Thyroid gland (tissue), 4 donors: ENCODE measurements at regions not wholly inside any gene's neighbourhood (a gene's known extent, or its start where the extent isn't known, plus 50 kb on each side); places are given as distances from the start of the nearest gene placed in this dataset.

Experiments
- DNase-seq, 2 donors: peaks; one replicate each; pipeline ENCODE4 v3.0.0-alpha.2; 2019
- H3K27ac ChIP-seq, 3 donors: fragments of 200-600 bp; sonication (generic); 1 replicate in 2 of 3; 2 replicates in 1 of 3; pipeline ENCODE4 v1.5.1; 2016 to 2019; ENCODE audit warnings: mild to moderate bottlenecking in 1 of 3, moderate library complexity in 1 of 3
- H3K27me3 ChIP-seq: fragments of 200-600 bp; sonication (generic); one replicate; pipeline ENCODE4 v1.5.1; 2019
- H3K36me3 ChIP-seq, 2 donors: fragments of 200-600 bp; sonication (generic); one replicate each; pipeline ENCODE4 v1.5.1; 2016 to 2019
- H3K4me1 ChIP-seq, 2 donors: fragments of 200-600 bp; sonication (generic); one replicate each; pipeline ENCODE4 v1.5.1; 2017 to 2019
- H3K4me3 ChIP-seq, 3 donors: fragments of 200-600 bp; sonication (generic); replicated peaks in 1 of 3; 1 replicate in 2 of 3; 2 replicates in 1 of 3; pipeline ENCODE4 v1.5.1; 2016; ENCODE audit warnings: mild to moderate bottlenecking in 1 of 3
- H3K9me3 ChIP-seq: fragments of 200-600 bp; sonication (generic); one replicate; pipeline ENCODE4 v1.5.1; 2017
- POLR2A ChIP-seq, 2 donors: fragments of 450-650 bp; IDR thresholded peaks; one replicate each; pipeline ENCODE4 v1.6.1; 2017; ENCODE audit warnings: antibody characterized with exemption in 2 of 2, mild to moderate bottlenecking in 2 of 2, moderate library complexity in 1 of 2
- WGBS, 2 donors: methylation state at CpG; one replicate each; pipeline ENCODE4 v1.1.5; 2017; 5-methylcytosine and 5-hydroxymethylcytosine counted together
- intact Hi-C: fragments of 100-400 bp; cut with DNase I; formaldehyde crosslinking; loops from one replicate; pipeline ENCODE4 v1.15.1; 2023
- TF ChIP-seq, protein P1 (sequence below), 6 experiments: fragments of 200-600 bp in 3 of 6; fragments of 450-650 bp in 3 of 6; sonication (generic) in 3 of 6; IDR thresholded peaks; one replicate each; pipeline ENCODE4 v1.5.1; 2016 to 2019; ENCODE audit warnings: antibody characterized with exemption in 6 of 6, mild to moderate bottlenecking in 2 of 6, inconsistent platforms in 1 of 6, moderate library complexity in 1 of 6

- Histone ChIP-seq H3K4me1 (no peaks in the 10 kb centered on the region), H3K36me3 (no peaks in the 10 kb centered on the region), H3K4me3 (no peak overlapping the region), H3K27ac (no peak overlapping the region), H3K27me3 (no peaks in the 10 kb centered on the region), H3K9me3 (no peaks in the 10 kb centered on the region)
- TF ChIP-seq POLR2A (IDR thresholded peaks at IDR 0.05), result no peak
- no peak for DNase-seq
- intact Hi-C loops, result no loop called here
Observed at GRCh38 chr5:26192486-26192885, 845.9 kb downstream of the CDH9 start.

DNA sequence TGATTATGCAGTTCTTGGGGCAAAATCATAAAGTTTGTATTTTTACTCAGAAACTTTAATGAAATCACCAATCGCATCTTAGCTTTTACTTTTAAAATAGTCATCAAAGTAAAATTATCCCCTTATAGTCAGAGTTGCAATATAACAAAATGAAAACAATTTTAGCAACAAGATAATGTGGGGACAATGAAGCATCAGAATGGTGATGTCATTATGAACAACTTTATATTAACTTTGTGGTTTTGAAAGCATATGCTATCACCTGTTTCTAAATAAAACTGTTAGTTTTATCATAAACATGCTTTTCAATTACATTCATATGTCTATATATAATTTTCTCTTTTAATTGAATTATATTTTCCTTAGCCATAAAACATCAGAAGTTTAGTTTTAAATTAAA, 856.8 kb downstream of the CDH9 start:
- no peak for DNase-seq
- Histone ChIP-seq H3K27me3 (no peaks in the 10 kb centered on the region), H3K4me1 (no peaks in the 10 kb centered on the region), H3K9me3 (no peaks in the 10 kb centered on the region), H3K27ac (no peak overlapping the region), H3K36me3 (no peaks in the 10 kb centered on the region), H3K4me3 (no peak overlapping the region)
- TF ChIP-seq, protein P1, sequence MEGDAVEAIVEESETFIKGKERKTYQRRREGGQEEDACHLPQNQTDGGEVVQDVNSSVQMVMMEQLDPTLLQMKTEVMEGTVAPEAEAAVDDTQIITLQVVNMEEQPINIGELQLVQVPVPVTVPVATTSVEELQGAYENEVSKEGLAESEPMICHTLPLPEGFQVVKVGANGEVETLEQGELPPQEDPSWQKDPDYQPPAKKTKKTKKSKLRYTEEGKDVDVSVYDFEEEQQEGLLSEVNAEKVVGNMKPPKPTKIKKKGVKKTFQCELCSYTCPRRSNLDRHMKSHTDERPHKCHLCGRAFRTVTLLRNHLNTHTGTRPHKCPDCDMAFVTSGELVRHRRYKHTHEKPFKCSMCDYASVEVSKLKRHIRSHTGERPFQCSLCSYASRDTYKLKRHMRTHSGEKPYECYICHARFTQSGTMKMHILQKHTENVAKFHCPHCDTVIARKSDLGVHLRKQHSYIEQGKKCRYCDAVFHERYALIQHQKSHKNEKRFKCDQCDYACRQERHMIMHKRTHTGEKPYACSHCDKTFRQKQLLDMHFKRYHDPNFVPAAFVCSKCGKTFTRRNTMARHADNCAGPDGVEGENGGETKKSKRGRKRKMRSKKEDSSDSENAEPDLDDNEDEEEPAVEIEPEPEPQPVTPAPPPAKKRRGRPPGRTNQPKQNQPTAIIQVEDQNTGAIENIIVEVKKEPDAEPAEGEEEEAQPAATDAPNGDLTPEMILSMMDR (IDR thresholded peaks at IDR 0.05), result no peak
- TF ChIP-seq POLR2A (IDR thresholded peaks at IDR 0.05), result no peak
- 94 to 99% methylated on average over 1 of the region's 1 CpG for WGBS, 2 donors
- intact Hi-C loops, result no loop called here

DNA sequence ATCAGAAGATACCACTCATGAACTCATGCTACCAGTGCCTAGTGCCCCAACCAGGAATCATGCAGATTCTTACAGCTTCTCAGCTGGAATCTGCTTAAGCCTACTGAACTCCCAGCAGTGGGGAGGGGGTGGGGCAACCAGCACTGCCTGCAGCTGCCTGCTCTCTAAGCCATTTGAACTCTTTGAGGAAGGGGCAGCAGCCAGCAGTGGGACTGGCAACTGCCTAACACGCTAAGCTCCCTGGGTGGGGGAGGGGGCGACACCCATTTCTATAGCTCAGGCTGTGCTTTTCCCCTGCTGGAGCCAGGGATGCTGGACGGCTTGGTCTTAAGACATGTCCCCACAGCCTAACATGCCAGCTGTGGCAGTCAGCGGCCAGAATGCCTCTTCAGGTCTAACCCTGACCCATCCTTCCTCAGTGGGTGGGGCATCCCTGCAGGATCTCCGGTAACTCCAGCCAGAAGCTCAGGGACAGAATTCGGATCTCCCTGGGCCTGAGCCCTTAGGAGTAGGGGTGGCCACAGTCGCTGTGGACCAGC, 889.7 kb downstream of the CDH9 start:
- Histone ChIP-seq H3K36me3 (no peaks in the 10 kb centered on the region), H3K4me1 (no peaks in the 10 kb centered on the region), H3K4me3 (no peak overlapping the region), H3K27me3 (no peaks in the 10 kb centered on the region), H3K27ac (no peak overlapping the region), H3K9me3 (no peaks in the 10 kb centered on the region)
- WGBS, 2 donors, result 72 to 77% methylated on average over 5 to 6 of the region's 7 CpGs
- intact Hi-C loops, result no loop called here
- DNase-seq, result no peak
- TF ChIP-seq, protein P1 (IDR thresholded peaks at IDR 0.05), result no peak
- TF ChIP-seq POLR2A (IDR thresholded peaks at IDR 0.05), result no peak

DNA sequence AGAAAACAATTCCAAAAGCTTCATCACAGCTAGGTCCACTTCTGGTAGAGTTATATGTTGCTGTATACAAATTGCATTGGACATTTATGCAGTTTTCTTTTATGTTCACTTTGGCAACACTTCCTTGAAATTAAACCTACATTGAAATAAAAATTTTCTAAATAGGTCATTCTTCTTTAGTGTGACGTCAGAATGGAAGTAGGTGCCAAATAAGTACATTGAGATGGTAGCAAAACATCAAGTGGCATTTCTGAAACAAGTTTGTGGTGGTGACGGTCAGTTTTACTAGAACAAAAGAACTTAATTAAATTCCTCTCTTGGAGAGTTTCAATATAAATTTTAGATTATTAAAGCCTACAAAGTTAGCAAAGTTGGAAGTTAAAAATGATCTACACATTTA, 895.1 kb downstream of the CDH9 start:
- no peaks in the 10 kb centered on the region for H3K4me1 ChIP-seq
- H3K27ac ChIP-seq, result no peak overlapping the region
- H3K9me3 ChIP-seq, result no peaks in the 10 kb centered on the region
- H3K27me3 ChIP-seq, result no peaks in the 10 kb centered on the region
- 66 to 74% methylated on average over 2 of the region's 2 CpGs for WGBS, 2 donors
- intact Hi-C loops, result no loop called here
- H3K4me3 ChIP-seq, result no peak overlapping the region
- no peak for DNase-seq
- TF ChIP-seq, protein P1 (IDR thresholded peaks at IDR 0.05), result no peak
- no peak for TF ChIP-seq POLR2A (IDR thresholded peaks at IDR 0.05)
- H3K36me3 ChIP-seq, result no peaks in the 10 kb centered on the region

GRCh38 chr5:26121338-26121737, 917.0 kb downstream of the CDH9 start:
- Histone ChIP-seq H3K4me3 (no peak overlapping the region), H3K4me1 (no peaks in the 10 kb centered on the region), H3K27ac (no peak overlapping the region), H3K27me3 (no peaks in the 10 kb centered on the region), H3K9me3 (no peaks in the 10 kb centered on the region), H3K36me3 (no peaks in the 10 kb centered on the region)
- DNase-seq, result no peak
- WGBS, 2 donors, result 29 to 30% methylated on average over 6 of the region's 6 CpGs
- no peak for TF ChIP-seq POLR2A (IDR thresholded peaks at IDR 0.05)
- TF ChIP-seq, protein P1 (IDR thresholded peaks at IDR 0.05), result no peak
- intact Hi-C loops, result no loop called here

GRCh38 chr5:26104175-26104574, 934.2 kb downstream of the CDH9 start:
- 80 to 82% methylated on average over 2 of the region's 2 CpGs for WGBS, 2 donors

More at GRCh38 chr5:26104175-26104574, 934.2 kb downstream of the CDH9 start:
- Histone ChIP-seq H3K27ac (no peak overlapping the region), H3K36me3 (no peaks in the 10 kb centered on the region), H3K4me3 (no peak overlapping the region), H3K9me3 (no peaks in the 10 kb centered on the region), H3K27me3 (no peaks in the 10 kb centered on the region), H3K4me1 (no peaks in the 10 kb centered on the region)
- intact Hi-C loops, result no loop called here
- TF ChIP-seq POLR2A (IDR thresholded peaks at IDR 0.05), result no peak
- TF ChIP-seq, protein P1 (IDR thresholded peaks at IDR 0.05), result no peak
- DNase-seq, result no peak
